ENCODE measurements at regions not wholly inside any gene's neighbourhood (a gene's known extent, or its start where the extent isn't known, plus 50 kb on each side); places are given as distances from the start of the nearest gene placed in this dataset.

DNA sequence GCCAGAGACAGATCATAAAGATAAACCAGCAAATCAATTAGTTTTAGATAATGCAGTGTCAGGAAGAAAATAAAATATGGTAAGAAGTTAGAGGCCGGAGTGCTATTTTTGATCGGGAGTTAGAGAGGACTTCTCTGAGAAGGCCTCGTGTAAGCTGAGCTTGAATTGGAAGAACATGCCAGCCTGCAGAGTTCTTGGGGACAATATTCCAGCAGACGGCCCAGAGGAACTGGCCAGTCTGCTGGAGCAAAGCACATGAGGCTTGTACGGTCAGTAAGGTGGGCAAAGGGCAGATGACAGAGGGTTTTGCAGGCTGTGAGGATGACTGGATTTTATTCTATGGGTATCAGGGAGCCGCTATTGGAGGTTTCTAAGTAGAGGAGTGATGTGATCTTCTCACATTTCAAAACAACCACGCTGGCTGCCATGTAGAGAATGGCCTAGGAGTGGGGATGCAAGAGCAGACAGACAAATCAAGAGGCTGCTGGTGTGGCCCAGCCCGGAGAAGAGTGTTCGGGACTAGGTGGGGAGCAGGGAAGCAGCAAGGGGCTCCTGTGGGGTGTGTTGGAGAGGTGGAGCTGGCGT is 84.0 kb downstream of the HES1 start:
- intact Hi-C loops (cut with DNase I; ENCODE audit: low total_unique reads) = no loop called here
- H3K9me3 ChIP-seq = no peaks in the 10 kb centered on the region
- 90 to 98% (median 94%) methylated on average over 10 of the region's 10 CpGs for whole genome bisulfite sequencing, 5 donors
- H3K4me3 ChIP-seq = no peak overlapping the region
- H3K36me3 ChIP-seq = no peaks in the 10 kb centered on the region
- no peak for DNase-seq
- TF ChIP-seq POLR2AphosphoS5 (IDR thresholded peaks at IDR 0.05) = no peak
- TF ChIP-seq POLR2A (IDR thresholded peaks at IDR 0.05) = no peak
- TF ChIP-seq CTCF (IDR thresholded peaks at IDR 0.05 in 8 of 11, conservative IDR thresholded peaks at IDR 0.05 in 3 of 11) = no peak
- H3K27ac ChIP-seq = no peak overlapping the region
- peaks cover 0 to 13% (median 0%) of the 10 kb centered on the region in 7 donors for H3K27me3 ChIP-seq (replicated peaks in 1 of 7)
- peaks cover 0 to 14% (median 0%) of the 10 kb centered on the region in 6 donors for H3K4me1 ChIP-seq

GRCh38 chr3:194220901-194221326 is 85.0 kb downstream of the HES1 start:
- DNase-seq = no peak
- H3K36me3 ChIP-seq = no peaks in the 10 kb centered on the region
- no peak for TF ChIP-seq POLR2A (IDR thresholded peaks at IDR 0.05)
- no peak for TF ChIP-seq POLR2AphosphoS5 (IDR thresholded peaks at IDR 0.05)
- TF ChIP-seq CTCF (IDR thresholded peaks at IDR 0.05 in 8 of 11, conservative IDR thresholded peaks at IDR 0.05 in 3 of 11) = no peak
- no peaks in the 10 kb centered on the region for H3K9me3 ChIP-seq
- H3K27me3 ChIP-seq (replicated peaks in 1 of 7) = peaks cover 0 to 23% (median 0%) of the 10 kb centered on the region in 7 donors
- intact Hi-C loops (cut with DNase I; ENCODE audit: low total_unique reads) = no loop called here
- H3K4me3 ChIP-seq = no peak overlapping the region
- 95 to 98% (median 97%) methylated on average over 8 of the region's 8 CpGs for WGBS, 5 donors
- H3K27ac ChIP-seq = no peak overlapping the region
- peaks cover 0 to 18% (median 0%) of the 10 kb centered on the region in 6 donors for H3K4me1 ChIP-seq

DNA sequence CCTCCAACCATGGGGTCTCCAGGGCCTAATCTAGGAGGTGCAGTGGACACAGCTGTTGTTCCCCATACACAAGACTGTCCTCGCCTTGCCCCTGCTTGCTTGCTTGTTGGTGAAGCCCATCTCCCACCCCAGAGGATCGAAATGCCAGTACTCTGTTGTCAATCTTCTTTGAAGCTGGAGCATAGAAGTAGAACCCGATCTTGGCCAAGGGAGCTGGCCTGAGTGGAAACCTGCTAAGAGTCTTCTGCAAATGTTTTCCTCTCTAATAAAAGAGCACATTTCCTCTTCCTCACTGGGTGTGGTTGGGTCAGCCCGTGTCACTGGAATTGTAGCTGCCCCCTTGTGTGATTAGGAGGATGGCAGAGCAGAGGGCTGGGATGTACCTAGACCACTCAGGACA is 85.4 kb downstream of the HES1 start:
- TF ChIP-seq CTCF (IDR thresholded peaks at IDR 0.05 in 8 of 11, conservative IDR thresholded peaks at IDR 0.05 in 3 of 11) (no peak), POLR2AphosphoS5 (IDR thresholded peaks at IDR 0.05) (no peak), POLR2A (IDR thresholded peaks at IDR 0.05) (no peak)
- Histone ChIP-seq H3K9me3 (no peaks in the 10 kb centered on the region), H3K4me3 (no peak overlapping the region), H3K4me1 (peaks cover 0 to 18% (median 0%) of the 10 kb centered on the region in 6 donors), H3K27ac (no peak overlapping the region), H3K27me3 (replicated peaks in 1 of 7) (peaks cover 0 to 23% (median 0%) of the 10 kb centered on the region in 7 donors), H3K36me3 (no peaks in the 10 kb centered on the region)
- DNase-seq = no peak
- intact Hi-C loops (cut with DNase I; ENCODE audit: low total_unique reads) = no loop called here
- WGBS, 5 donors = 48 to 75% (median 62%) methylated on average over 4 of the region's 4 CpGs

DNA sequence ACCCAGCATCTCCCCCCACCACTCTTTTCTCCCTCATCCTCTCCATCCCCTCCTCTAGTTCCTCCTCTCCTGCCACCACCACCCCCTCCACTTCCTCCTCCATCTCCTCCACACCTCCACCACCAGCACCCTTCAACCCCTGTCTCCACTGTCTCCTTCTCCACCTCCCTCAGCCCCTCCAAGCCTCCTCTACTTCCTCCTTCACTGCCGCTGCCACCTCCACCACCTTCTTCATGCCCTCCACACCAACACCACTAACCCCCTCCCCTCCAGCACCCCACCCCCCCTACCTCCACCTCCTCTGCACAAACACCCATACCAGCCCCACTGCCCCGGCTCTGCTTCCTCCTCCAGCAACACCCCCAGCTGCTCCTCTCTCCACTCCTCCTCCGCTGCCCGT is 88.0 kb downstream of the HES1 start:
- intact Hi-C loops (cut with DNase I; ENCODE audit: low total_unique reads) = no loop called here
- Histone ChIP-seq H3K4me3 (no peak overlapping the region), H3K4me1 (peaks cover 0 to 18% (median 0%) of the 10 kb centered on the region in 6 donors), H3K36me3 (no peaks in the 10 kb centered on the region), H3K27ac (no peak overlapping the region), H3K27me3 (replicated peaks in 1 of 7) (peaks cover 0 to 31% (median 0%) of the 10 kb centered on the region in 7 donors), H3K9me3 (peaks cover 0 to 5% (median 0%) of the 10 kb centered on the region in 8 donors)
- no peak for DNase-seq
- TF ChIP-seq POLR2AphosphoS5 (IDR thresholded peaks at IDR 0.05) = no peak
- no peak for TF ChIP-seq POLR2A (IDR thresholded peaks at IDR 0.05)
- no peak for TF ChIP-seq CTCF (IDR thresholded peaks at IDR 0.05 in 8 of 11, conservative IDR thresholded peaks at IDR 0.05 in 3 of 11)
- WGBS, 5 donors = 38 to 49% (median 44%) methylated on average over 4 of the region's 4 CpGs

All from spleen (tissue), 11 donors.